GM10266 (cell line): ENCODE measurements at regions not wholly inside any gene's neighbourhood (a gene's known extent, or its start where the extent isn't known, plus 50 kb on each side); places are given as distances from the start of the nearest gene placed in this dataset.

Experiments used
- DNase-seq: peaks from one replicate; pipeline ENCODE4 v3.0.0; 2012; ENCODE audit errors: extremely low spot score
- TF ChIP-seq, protein P1 (sequence below): IDR thresholded peaks from 2 replicates; pipeline ENCODE4 v1.5.1; 2012; ENCODE audit warnings: mild to moderate bottlenecking, low read depth; ENCODE audit not compliant: control insufficient read depth, insufficient read depth; ENCODE audit errors: missing control alignments

DNA sequence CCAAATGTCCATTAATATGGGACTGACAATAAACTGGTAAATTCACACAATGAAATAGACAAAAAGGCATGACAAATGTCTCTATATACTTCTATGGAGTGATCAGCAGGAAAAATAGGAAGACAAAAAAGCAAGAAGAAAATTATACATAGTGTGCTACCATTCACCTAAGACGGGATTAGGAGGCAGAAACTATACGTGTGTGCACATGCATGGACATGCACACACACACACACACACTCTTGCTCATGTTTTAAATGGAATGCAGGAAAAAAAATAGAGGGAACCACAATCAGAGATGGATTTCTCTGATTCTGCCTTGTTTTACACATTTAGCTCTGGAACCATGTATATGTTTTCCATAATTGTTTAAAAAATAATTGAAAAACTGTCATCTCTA, 119.0 kb downstream of the ZFAND4 start:
- TF ChIP-seq, protein P1, sequence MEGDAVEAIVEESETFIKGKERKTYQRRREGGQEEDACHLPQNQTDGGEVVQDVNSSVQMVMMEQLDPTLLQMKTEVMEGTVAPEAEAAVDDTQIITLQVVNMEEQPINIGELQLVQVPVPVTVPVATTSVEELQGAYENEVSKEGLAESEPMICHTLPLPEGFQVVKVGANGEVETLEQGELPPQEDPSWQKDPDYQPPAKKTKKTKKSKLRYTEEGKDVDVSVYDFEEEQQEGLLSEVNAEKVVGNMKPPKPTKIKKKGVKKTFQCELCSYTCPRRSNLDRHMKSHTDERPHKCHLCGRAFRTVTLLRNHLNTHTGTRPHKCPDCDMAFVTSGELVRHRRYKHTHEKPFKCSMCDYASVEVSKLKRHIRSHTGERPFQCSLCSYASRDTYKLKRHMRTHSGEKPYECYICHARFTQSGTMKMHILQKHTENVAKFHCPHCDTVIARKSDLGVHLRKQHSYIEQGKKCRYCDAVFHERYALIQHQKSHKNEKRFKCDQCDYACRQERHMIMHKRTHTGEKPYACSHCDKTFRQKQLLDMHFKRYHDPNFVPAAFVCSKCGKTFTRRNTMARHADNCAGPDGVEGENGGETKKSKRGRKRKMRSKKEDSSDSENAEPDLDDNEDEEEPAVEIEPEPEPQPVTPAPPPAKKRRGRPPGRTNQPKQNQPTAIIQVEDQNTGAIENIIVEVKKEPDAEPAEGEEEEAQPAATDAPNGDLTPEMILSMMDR: no peak
- DNase-seq: no peak

DNA sequence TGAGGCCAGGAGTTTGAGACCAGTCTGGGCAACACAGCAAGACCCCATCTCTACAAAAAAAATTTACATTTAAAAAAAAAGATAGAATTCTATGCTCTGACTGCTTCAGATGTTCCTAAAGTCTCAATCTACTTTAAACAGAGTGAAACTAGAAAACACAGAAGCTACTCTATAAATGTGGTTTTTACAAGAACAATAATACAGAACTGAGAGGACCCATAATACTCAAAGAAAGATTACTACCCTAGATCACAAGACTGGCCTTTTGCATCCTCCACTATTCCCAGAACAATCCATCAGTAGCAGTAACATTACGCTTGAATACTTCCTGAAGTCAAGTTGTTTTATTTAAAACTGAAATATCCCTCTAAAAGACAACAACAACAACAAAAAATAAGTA, 119.4 kb downstream of the ZFAND4 start:
- no peak for DNase-seq
- TF ChIP-seq, protein P1: no peak

DNA sequence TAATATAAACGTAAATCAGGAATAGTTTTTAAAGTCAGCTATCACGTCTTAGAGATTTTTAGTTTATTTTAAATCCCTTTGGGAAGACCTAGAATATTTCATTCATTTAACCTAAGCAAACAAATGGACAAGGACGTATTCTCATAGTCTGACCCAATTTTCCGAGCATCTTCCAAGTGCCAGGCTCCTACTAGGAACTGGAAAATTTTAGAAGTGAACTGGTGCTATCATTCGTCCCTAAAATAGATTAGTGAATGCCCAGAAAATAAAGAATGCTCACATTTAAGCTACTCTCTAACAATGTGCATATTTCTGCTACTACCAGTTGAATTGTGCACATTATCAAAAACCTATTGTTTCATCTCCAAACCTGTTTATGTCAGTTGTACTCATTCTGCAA, 120.1 kb downstream of the ZFAND4 start:
- DNase-seq: no peak
- TF ChIP-seq, protein P1: no peak

DNA sequence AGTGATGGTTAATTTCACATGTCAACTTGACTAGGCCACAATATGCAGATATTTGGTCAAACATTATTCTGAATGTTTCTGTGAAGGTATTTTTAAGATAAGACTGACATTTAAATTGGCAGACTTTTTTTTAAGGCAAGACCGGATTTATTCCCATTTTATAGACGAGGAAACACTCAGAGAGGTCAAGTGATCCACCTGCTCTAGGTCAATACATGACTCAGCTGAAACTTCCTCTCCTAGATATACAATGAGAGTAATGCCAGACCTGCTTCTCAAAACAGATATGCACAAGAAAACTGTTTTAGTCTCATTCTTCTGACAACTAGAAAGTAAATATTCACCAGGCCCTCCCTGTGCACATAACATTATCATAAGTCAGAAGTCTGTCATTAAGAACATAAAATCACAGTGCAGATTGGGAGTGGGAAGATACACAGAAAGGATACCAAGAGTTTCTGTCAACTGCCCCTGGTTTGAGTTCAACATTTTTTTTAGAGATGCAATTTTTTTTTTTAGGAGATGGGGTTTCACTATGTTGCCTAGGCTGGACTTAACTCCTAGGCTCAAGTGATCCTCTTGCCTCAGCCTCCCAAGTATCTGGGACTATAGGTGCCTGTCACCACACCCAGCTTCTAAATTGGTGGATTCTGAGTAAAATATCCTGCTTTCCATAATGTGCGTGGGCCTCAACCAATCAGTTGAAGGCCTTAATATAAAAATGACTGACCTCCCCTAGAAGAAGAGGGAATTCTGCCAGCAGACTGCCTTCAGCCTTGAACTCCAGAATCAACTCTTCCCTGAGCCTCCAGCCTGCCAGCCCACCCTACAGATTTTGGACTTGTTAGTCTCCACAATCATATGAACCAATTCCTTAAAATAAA, 121.4 kb downstream of the ZFAND4 start:
- TF ChIP-seq, protein P1: no peak
- no peak for DNase-seq

DNA sequence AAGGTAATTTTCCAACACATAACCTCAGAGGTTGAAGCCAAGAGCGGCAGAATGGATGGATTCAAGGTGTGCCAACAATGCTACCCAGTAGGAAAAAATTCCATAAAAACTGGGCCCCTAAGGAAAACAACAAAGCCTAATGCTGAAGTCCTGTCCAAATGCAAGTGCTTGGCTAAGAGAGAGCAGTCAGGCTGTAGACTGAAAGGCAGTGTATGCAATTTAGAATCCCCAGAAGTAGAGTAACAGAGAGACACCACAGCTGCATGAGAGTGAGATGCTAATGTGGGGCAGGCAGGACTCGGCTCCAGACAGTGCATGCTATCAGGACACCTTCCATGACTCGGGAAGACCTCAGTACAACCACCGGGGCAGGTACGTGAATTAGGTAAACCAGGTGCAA, 124.5 kb downstream of the ZFAND4 start:
- no peak for DNase-seq
- TF ChIP-seq, protein P1: no peak

DNA sequence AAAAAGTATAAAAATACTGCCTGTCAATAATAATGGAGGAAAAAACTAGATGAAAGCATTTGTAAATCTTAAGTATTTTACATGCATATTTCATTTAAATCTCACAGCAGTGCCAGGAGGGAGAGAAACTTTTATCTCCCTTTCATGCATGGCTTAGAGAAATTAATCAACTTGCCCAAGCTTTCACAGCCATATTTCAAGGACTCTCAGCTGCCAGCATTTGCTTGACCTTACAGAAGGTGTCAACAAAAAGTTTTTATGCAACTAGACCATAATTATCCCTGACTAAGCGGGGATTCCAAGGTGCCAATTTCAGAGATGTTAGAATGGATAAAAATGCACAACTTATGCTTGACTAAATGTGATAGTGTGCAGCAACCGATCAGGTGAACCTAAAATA, 125.4 kb downstream of the ZFAND4 start:
- TF ChIP-seq, protein P1: no peak

DNA sequence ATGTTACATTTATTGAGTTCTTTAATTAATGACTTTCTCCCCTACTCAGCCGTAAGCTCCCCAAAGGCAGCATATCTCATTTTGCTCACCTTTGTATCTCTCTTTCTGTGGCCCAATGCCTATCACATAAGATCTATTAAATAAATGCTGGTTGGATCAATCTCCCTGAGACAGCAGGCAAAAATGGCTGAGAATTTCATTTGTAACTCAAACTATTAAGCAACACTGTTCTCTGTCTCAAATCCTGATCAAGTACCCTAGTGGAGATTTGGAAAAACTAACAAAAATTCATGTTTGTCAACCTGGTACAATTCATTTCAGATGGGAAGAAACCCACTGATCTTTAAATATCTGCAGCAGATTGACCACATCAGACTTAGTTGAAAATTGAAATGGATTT, 127.4 kb downstream of the ZFAND4 start:
- TF ChIP-seq, protein P1: no peak
- DNase-seq: no peak

More for the DNA sequence above, 125.4 kb downstream of the ZFAND4 start:
- DNase-seq: no peak
